GM12892 (cell line): ENCODE measurements at regions not wholly inside any gene's neighbourhood (a gene's known extent, or its start where the extent isn't known, plus 50 kb on each side); places are given as distances from the start of the nearest gene placed in this dataset.

Experiments
- POLR2AphosphoS5 ChIP-seq: IDR thresholded peaks from 2 replicates; pipeline ENCODE4 v1.6.1; 2011; ENCODE audit warnings: low read depth, low read length, control low read depth
- TAF1 ChIP-seq: IDR thresholded peaks from 2 replicates; pipeline ENCODE4 v1.6.1; 2011; ENCODE audit warnings: low read depth, mild to moderate bottlenecking, control low read depth, low read length, borderline replicate concordance

DNA sequence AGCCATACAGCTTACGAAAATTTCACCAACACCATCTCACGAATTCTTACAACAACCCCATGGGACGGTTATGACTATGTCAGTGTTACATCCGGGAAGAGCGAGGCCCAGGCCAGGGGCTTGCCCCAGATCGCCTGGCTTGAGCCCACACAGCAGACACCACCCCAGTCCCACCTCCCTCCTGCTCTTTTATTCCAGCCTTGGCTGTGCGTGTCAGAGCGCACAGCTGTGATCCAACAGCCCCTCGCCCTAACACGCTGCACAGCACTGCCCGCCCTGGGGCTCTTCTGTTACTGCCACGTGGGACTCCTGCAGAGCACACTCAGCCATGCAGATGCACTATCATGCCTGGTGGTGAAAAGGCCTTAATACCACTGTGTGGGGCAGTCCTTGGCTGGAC, 127.9 kb downstream of the ENGASE start:
- no peak for TF ChIP-seq TAF1
- TF ChIP-seq POLR2AphosphoS5, result no peak
